Keratinocyte (primary cell): ENCODE measurements at regions not wholly inside any gene's neighbourhood (a gene's known extent, or its start where the extent isn't known, plus 50 kb on each side); places are given as distances from the start of the nearest gene placed in this dataset.

Source experiments
- DNase-seq: peaks from one replicate; pipeline ENCODE4 v3.0.0-alpha.2; 2011; ENCODE audit warnings: low read depth, missing footprints, low spot score
- FAIRE-seq: peaks from 2 replicates; lab custom pipeline; 2011; peaks lifted over from hg19 to GRCh38; lab: Jason Lieb, UNC
- H2AFZ ChIP-seq: 2 replicates; pipeline ENCODE4 v1.6.0; 2012; ENCODE audit warnings: low read length, control low read depth, inconsistent platforms; ENCODE audit not compliant: control insufficient read depth
- H3K27ac ChIP-seq: 2 replicates; pipeline ENCODE4 v1.5.1; 2011; ENCODE audit warnings: low read length; ENCODE audit not compliant: control insufficient read depth, insufficient read depth
- H3K27me3 ChIP-seq: 3 replicates; pipeline ENCODE4 v1.6.0; 2011; ENCODE audit warnings: low read length; ENCODE audit not compliant: control insufficient read depth, insufficient read depth; ENCODE audit errors: extremely low read depth
- H3K36me3 ChIP-seq, 2 experiments: 2 replicates in 1 of 2; 3 replicates in 1 of 2; pipeline ENCODE4 v1.5.1; 2011; ENCODE audit warnings: low read length in 2 of 2, mild to moderate bottlenecking in 1 of 2; ENCODE audit not compliant: control insufficient read depth in 2 of 2, insufficient read depth in 2 of 2; ENCODE audit errors: extremely low read depth in 1 of 2
- H3K4me1 ChIP-seq: 3 replicates; pipeline ENCODE4 v1.5.1; 2011; ENCODE audit warnings: low read length; ENCODE audit not compliant: control insufficient read depth, insufficient read depth; ENCODE audit errors: extremely low read depth
- H3K4me2 ChIP-seq: 3 replicates; pipeline ENCODE4 v1.6.0; 2011; ENCODE audit warnings: low read depth, low read length; ENCODE audit not compliant: control insufficient read depth, insufficient read depth; ENCODE audit errors: extremely low read depth
- H3K4me3 ChIP-seq, 3 experiments: fragments of 200-600 bp in 1 of 3; sonication (generic) in 1 of 3; 2 replicates in 2 of 3; 3 replicates in 1 of 3; pipeline ENCODE4 v1.5.1; 2011 to 2016; ENCODE audit warnings: low read length in 3 of 3, mild to moderate bottlenecking in 3 of 3, control low read depth in 2 of 3, inconsistent platforms in 1 of 3, low read depth in 1 of 3, mixed read lengths in 1 of 3, mixed run types in 1 of 3, moderate library complexity in 1 of 3; ENCODE audit not compliant: control insufficient read depth in 2 of 3, insufficient read depth in 2 of 3; ENCODE audit errors: extremely low read depth in 1 of 3
- H3K79me2 ChIP-seq: 2 replicates; pipeline ENCODE4 v1.6.0; 2012; ENCODE audit warnings: low read length; ENCODE audit not compliant: control insufficient read depth, insufficient read depth
- H3K9ac ChIP-seq: 3 replicates; pipeline ENCODE4 v1.6.0; 2011; ENCODE audit warnings: low read length; ENCODE audit not compliant: control insufficient read depth, insufficient read depth; ENCODE audit errors: extremely low read depth
- H3K9me1 ChIP-seq: 3 replicates; pipeline ENCODE4 v1.6.0; 2011; ENCODE audit warnings: low read length; ENCODE audit not compliant: control insufficient read depth, insufficient read depth; ENCODE audit errors: extremely low read depth
- H3K9me3 ChIP-seq: 2 replicates; pipeline ENCODE4 v1.5.1; 2012; ENCODE audit warnings: low read depth, low read length; ENCODE audit not compliant: control insufficient read depth
- H4K20me1 ChIP-seq: 3 replicates; pipeline ENCODE4 v1.6.0; 2011; ENCODE audit warnings: low read length; ENCODE audit not compliant: control insufficient read depth, insufficient read depth; ENCODE audit errors: extremely low read depth
- CTCF ChIP-seq, 3 experiments: IDR thresholded peaks in 1 of 3; conservative IDR thresholded peaks in 1 of 3; optimal IDR thresholded peaks in 1 of 3; 2 replicates in 2 of 3; 3 replicates in 1 of 3; pipeline versions ENCODE3 to v1.5.1; 2011; ENCODE audit warnings: low read length in 3 of 3, mild to moderate bottlenecking in 3 of 3, moderate library complexity in 2 of 3, control low read depth in 1 of 3, inconsistent platforms in 1 of 3; ENCODE audit not compliant: insufficient read depth in 2 of 3; ENCODE audit errors: extremely low read depth in 1 of 3
- EZH2 ChIP-seq: IDR thresholded peaks from one replicate; pipeline ENCODE4 v1.6.1; 2012; ENCODE audit warnings: inconsistent platforms, mild to moderate bottlenecking, low read length, moderate library complexity
- dilution Hi-C: fragments of 300-500 bp; cut with MboI; formaldehyde crosslinking; loops from one replicate; pipeline ENCODE4 v1.7.0; 2020; ENCODE audit warnings: low sequenced_read_pairs; ENCODE audit not compliant: extremely low pct_ligation_motif_present

GRCh38 chr7:46810986-46811385 lies 770.9 kb downstream of the TNS3 start:
- no peak overlapping the region for H3K4me3 ChIP-seq
- peak overlapping the region; percentile 8 for H3K4me2 ChIP-seq
- no peak overlapping the region for H3K9ac ChIP-seq
- H3K79me2 ChIP-seq = no peaks in the 10 kb centered on the region
- dilution Hi-C loops = no loop called here
- H3K9me1 ChIP-seq = no peaks in the 10 kb centered on the region
- no peaks in the 10 kb centered on the region for H3K27me3 ChIP-seq
- no peak for FAIRE-seq
- TF ChIP-seq EZH2 (no peak), CTCF (optimal IDR thresholded peaks at IDR 0.05 in 1 of 3, IDR thresholded peaks at IDR 0.05 in 1 of 3, conservative IDR thresholded peaks at IDR 0.05 in 1 of 3; ENCODE audit: extremely low read depth in 1 of 3, insufficient read depth in 2 of 3, low read length in 3 of 3) (no peak)
- DNase-seq = no peak
- no peaks in the 10 kb centered on the region for H3K36me3 ChIP-seq
- H3K4me1 ChIP-seq = peaks cover 13% of the 10 kb centered on the region
- no peak overlapping the region for H3K27ac ChIP-seq
- H3K9me3 ChIP-seq = no peaks in the 10 kb centered on the region
- H4K20me1 ChIP-seq = no peaks in the 10 kb centered on the region
- no peak overlapping the region for H2AFZ ChIP-seq

- H3K27ac ChIP-seq = no peak overlapping the region
- H3K27me3 ChIP-seq = no peaks in the 10 kb centered on the region
- H3K9me3 ChIP-seq = no peaks in the 10 kb centered on the region
- H3K9me1 ChIP-seq = no peaks in the 10 kb centered on the region
- H3K36me3 ChIP-seq = no peaks in the 10 kb centered on the region
- no peak overlapping the region for H3K9ac ChIP-seq
- dilution Hi-C loops = no loop called here
- no peaks in the 10 kb centered on the region for H4K20me1 ChIP-seq
- H2AFZ ChIP-seq = no peak overlapping the region
- no peak for FAIRE-seq
- peak in 1 of 3 experiments; percentile 25 for TF ChIP-seq CTCF (optimal IDR thresholded peaks at IDR 0.05 in 1 of 3, IDR thresholded peaks at IDR 0.05 in 1 of 3, conservative IDR thresholded peaks at IDR 0.05 in 1 of 3; ENCODE audit: extremely low read depth in 1 of 3, insufficient read depth in 2 of 3, low read length in 3 of 3)
- TF ChIP-seq EZH2 = no peak
- H3K4me1 ChIP-seq = peaks cover 13% of the 10 kb centered on the region
- no peak overlapping the region for H3K4me3 ChIP-seq
- H3K79me2 ChIP-seq = no peaks in the 10 kb centered on the region
- no peak overlapping the region for H3K4me2 ChIP-seq
- no peak for DNase-seq
Measured at GRCh38 chr7:46809886-46810285, 772.0 kb downstream of the TNS3 start.
